Body of pancreas (tissue), 4 donors: ENCODE measurements at regions not wholly inside any gene's neighbourhood (a gene's known extent, or its start where the extent isn't known, plus 50 kb on each side); places are given as distances from the start of the nearest gene placed in this dataset.

ENCODE experiments used
- ATAC-seq: fragments of 150-250 bp; one replicate; pipeline ENCODE4 v1.9.1; 2016
- DNase-seq, 4 donors: peaks; one replicate each; pipeline ENCODE4 v3.0.0-alpha.2; 2019
- H3K27ac ChIP-seq, 4 donors: fragments of 200-600 bp; sonication (generic); 1 replicate in 3 of 4; 2 replicates in 1 of 4; pipeline versions ENCODE4 v1.5.1 to v1.6.1; 2016 to 2019; ENCODE audit warnings: mild to moderate bottlenecking in 1 of 4, mixed read lengths in 1 of 4, moderate library complexity in 1 of 4
- H3K27me3 ChIP-seq, 2 donors: fragments of 200-600 bp; sonication (generic); one replicate each; pipeline ENCODE4 v1.6.0; 2016; ENCODE audit warnings: mild to moderate bottlenecking in 1 of 2
- H3K36me3 ChIP-seq, 2 donors: fragments of 200-600 bp; sonication (generic); replicated peaks in 1 of 2; 2 replicates each; pipeline ENCODE4 v1.5.1; 2016; ENCODE audit warnings: low read depth in 2 of 2; ENCODE audit not compliant: insufficient read depth in 1 of 2
- H3K4me1 ChIP-seq: fragments of 200-600 bp; sonication (generic); one replicate; pipeline ENCODE4 v1.6.0; 2016
- H3K4me3 ChIP-seq, 2 donors: fragments of 200-600 bp; sonication (generic); 1 replicate in 1 of 2; 2 replicates in 1 of 2; pipeline ENCODE4 v1.5.1; 2016 to 2019
- H3K9me3 ChIP-seq, 3 donors: fragments of 200-600 bp; sonication (generic); 1 replicate in 2 of 3; 2 replicates in 1 of 3; pipeline ENCODE4 v1.5.1; 2016
- POLR2A ChIP-seq, 3 donors: fragments of 450-650 bp; IDR thresholded peaks; one replicate each; pipeline ENCODE4 v1.6.1; 2016; ENCODE audit warnings: antibody characterized with exemption in 3 of 3, mild to moderate bottlenecking in 2 of 3
- WGBS, 2 donors: methylation state at CpG; one replicate each; pipeline ENCODE4 v1.1.5; 2017; 5-methylcytosine and 5-hydroxymethylcytosine counted together
- intact Hi-C: fragments of 100-400 bp; cut with DNase I; formaldehyde crosslinking; loops from one replicate; pipeline ENCODE4 v1.15.1; 2023
- TF ChIP-seq, protein P1 (sequence below), 7 experiments: fragments of 450-650 bp in 4 of 7; fragments of 200-600 bp in 3 of 7; sonication (generic) in 3 of 7; IDR thresholded peaks; one replicate each; pipeline ENCODE4 v1.5.1; 2016 to 2019; ENCODE audit warnings: antibody characterized with exemption in 7 of 7

DNA sequence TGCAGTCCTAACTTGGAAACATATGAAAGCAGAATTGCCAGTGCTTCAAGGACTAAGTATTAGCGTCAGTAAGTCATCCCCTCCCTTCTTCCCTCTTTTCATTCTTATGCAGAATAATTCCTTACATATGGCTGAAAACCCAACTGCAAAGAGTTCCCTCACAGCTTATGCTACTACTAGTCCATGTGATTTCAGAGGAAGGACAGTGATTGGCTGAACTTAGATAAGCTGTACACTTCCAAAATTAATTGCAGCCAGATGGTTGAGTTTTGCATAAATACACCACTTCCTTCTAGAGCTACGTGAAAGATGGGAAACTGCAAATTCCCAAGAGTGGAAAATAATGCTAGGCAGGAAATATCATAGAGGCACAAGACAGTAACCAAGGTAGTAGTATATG lies 730.4 kb downstream of the OLFM4 start:
- H3K27ac ChIP-seq, result no peak overlapping the region
- intact Hi-C loops, result no loop called here
- DNase-seq, result no peak
- TF ChIP-seq, protein P1, sequence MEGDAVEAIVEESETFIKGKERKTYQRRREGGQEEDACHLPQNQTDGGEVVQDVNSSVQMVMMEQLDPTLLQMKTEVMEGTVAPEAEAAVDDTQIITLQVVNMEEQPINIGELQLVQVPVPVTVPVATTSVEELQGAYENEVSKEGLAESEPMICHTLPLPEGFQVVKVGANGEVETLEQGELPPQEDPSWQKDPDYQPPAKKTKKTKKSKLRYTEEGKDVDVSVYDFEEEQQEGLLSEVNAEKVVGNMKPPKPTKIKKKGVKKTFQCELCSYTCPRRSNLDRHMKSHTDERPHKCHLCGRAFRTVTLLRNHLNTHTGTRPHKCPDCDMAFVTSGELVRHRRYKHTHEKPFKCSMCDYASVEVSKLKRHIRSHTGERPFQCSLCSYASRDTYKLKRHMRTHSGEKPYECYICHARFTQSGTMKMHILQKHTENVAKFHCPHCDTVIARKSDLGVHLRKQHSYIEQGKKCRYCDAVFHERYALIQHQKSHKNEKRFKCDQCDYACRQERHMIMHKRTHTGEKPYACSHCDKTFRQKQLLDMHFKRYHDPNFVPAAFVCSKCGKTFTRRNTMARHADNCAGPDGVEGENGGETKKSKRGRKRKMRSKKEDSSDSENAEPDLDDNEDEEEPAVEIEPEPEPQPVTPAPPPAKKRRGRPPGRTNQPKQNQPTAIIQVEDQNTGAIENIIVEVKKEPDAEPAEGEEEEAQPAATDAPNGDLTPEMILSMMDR (IDR thresholded peaks at IDR 0.05), result no peak
- TF ChIP-seq POLR2A (IDR thresholded peaks at IDR 0.05), result no peak
- H3K36me3 ChIP-seq, result no peaks in the 10 kb centered on the region
- H3K27me3 ChIP-seq, result no peaks in the 10 kb centered on the region
- ATAC-seq, result no peak
- H3K9me3 ChIP-seq, result no peaks in the 10 kb centered on the region
- no peak overlapping the region for H3K4me3 ChIP-seq
- 35 to 41% methylated on average over 2 of the region's 2 CpGs for WGBS, 2 donors
- no peaks in the 10 kb centered on the region for H3K4me1 ChIP-seq

DNA sequence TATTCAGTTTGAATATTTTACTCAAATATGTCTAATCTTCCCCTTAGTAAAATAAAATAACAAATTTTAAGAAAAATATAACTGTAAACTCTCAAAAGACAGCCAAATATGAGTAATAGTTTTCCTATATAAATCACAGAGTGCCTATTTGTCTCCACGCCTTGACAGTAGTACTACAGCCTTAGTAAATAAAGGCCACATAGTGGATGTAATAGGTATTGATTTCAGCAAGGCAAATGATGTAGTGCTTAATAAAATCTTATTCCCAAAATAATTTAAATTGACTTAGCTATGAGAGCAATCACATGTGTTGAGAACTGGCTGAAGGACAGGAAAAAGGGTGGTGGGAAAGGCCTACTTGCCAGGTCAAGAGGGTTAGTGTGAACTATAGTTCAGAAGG lies 747.2 kb downstream of the OLFM4 start:
- Histone ChIP-seq H3K4me1 (no peaks in the 10 kb centered on the region), H3K9me3 (no peaks in the 10 kb centered on the region), H3K4me3 (no peak overlapping the region), H3K36me3 (no peaks in the 10 kb centered on the region), H3K27me3 (no peaks in the 10 kb centered on the region), H3K27ac (no peak overlapping the region)
- ATAC-seq (no peak), DNase-seq (no peak)
- no peak for TF ChIP-seq POLR2A (IDR thresholded peaks at IDR 0.05)
- TF ChIP-seq, protein P1 (IDR thresholded peaks at IDR 0.05), result no peak
- 66 to 69% methylated on average over 1 of the region's 1 CpG for WGBS, 2 donors
- intact Hi-C loops, result no loop called here

DNA sequence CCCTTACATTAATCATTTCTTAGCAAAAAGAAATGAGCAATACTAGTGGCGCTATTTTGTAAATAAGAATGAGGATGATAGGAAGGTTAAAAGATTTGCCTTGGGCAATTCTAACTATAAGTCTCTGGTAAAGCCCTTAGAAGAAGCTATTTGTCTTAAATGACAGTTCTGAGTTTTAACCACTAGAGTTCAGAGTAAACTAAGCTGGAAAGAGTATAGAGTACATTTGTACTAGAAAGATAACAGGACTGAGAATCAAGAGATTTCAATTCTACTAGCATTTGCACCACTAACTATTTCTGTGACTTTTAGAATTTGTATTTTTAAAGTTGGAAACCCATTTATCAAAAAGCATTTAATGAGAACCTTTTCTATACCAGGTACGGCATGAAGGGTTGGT lies 750.3 kb downstream of the OLFM4 start:
- Histone ChIP-seq H3K36me3 (no peaks in the 10 kb centered on the region), H3K4me3 (no peak overlapping the region), H3K27me3 (no peaks in the 10 kb centered on the region), H3K27ac (no peak overlapping the region), H3K4me1 (peaks cover 6% of the 10 kb centered on the region), H3K9me3 (no peaks in the 10 kb centered on the region)
- intact Hi-C loops, result no loop called here
- TF ChIP-seq, protein P1 (IDR thresholded peaks at IDR 0.05), result no peak
- TF ChIP-seq POLR2A (IDR thresholded peaks at IDR 0.05), result no peak
- ATAC-seq, result no peak
- 55% methylated on average over 2 of the region's 2 CpGs for WGBS, 2 donors
- DNase-seq, result no peak

DNA sequence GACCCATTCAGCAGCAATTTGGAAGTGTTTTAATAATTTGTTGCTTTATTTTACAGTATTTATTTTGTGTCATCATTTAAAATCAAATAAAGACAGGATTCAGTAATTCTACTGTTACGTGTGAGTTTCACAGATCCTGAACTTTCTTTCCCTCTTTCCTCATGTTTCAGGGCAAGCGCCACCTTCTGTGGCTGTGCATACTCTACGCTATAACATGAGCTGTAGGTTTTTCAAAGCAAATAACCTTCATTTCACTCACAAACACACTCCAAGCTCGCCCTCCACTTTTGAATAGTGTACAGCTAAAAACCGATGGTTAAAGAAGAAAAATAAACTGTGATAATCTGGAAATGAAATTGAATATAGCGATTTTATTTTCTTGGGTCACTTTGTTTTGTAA lies 753.3 kb downstream of the OLFM4 start:
- H3K36me3 ChIP-seq, result no peaks in the 10 kb centered on the region
- H3K4me1 ChIP-seq, result peaks cover 6% of the 10 kb centered on the region
- ATAC-seq (no peak), DNase-seq (no peak)
- H3K27me3 ChIP-seq, result no peaks in the 10 kb centered on the region
- intact Hi-C loops, result no loop called here
- TF ChIP-seq, protein P1 (IDR thresholded peaks at IDR 0.05), result no peak
- H3K27ac ChIP-seq, result no peak overlapping the region
- H3K9me3 ChIP-seq, result no peaks in the 10 kb centered on the region
- WGBS, 2 donors, result 11% methylated on average over 6 of the region's 6 CpGs
- no peak overlapping the region for H3K4me3 ChIP-seq

DNA sequence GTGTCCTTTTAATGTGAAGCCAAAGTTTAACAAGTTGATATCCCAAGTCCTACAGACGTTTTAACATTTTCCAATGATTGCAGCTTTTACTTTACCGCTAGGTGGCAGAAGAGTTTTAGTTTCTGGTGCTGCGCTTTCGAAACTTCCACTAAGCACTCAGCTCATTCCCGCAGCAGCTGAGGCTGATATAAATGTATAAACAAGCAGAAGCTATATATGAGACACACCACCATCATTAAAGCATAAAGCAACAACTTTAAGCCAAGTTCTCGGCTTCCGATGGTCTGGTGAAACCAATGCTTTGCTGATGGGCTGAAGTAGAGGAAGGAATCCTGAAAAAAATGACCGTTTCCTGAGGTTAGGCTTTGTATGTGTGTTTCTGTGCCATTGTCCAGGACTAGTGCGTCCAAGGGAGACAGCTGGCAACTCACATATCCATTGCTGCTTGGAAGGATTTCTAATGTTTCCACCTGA lies 753.9 kb downstream of the OLFM4 start:
- intact Hi-C loops, result no loop called here
- H3K9me3 ChIP-seq, result no peaks in the 10 kb centered on the region
- no peak overlapping the region for H3K4me3 ChIP-seq
- no peak overlapping the region for H3K27ac ChIP-seq
- peak; percentile 84 for ATAC-seq
- peaks cover 6% of the 10 kb centered on the region for H3K4me1 ChIP-seq
- TF ChIP-seq POLR2A (IDR thresholded peaks at IDR 0.05), result no peak
- TF ChIP-seq, protein P1 (IDR thresholded peaks at IDR 0.05), result peak; percentile 63 to 86 (median 70)
- WGBS, 2 donors, result 1 to 2% methylated on average over 9 of the region's 9 CpGs
- peak; percentile 36 to 53 (median 48) for DNase-seq
- no peaks in the 10 kb centered on the region for H3K36me3 ChIP-seq
- H3K27me3 ChIP-seq, result no peaks in the 10 kb centered on the region
